DMS53 treated with DMSO at 0.1 percent for 48 hours (cell line): ENCODE measurements at regions not wholly inside any gene's neighbourhood (a gene's known extent, or its start where the extent isn't known, plus 50 kb on each side); places are given as distances from the start of the nearest gene placed in this dataset.
A peak's percentile ranks its signal among the peaks of the same experiment; 100 is the strongest.

ENCODE experiments used
- DNase-seq: peaks from one replicate; lab custom pipeline; 2025; ENCODE audit not compliant: unreplicated experiment; lab: John Stamatoyannopoulos, UW

- peak; percentile 19 for DNase-seq
Observed at GRCh38 chr2:40760071-40760666, 308.3 kb upstream of the SLC8A1 start.

GRCh38 chr2:40773291-40773690 is 321.4 kb upstream of the SLC8A1 start:
- no peak for DNase-seq

- DNase-seq: no peak
Observed at GRCh38 chr2:40783704-40784103, 331.8 kb upstream of the SLC8A1 start.

GRCh38 chr2:40786636-40787035 is 334.7 kb upstream of the SLC8A1 start:
- no peak for DNase-seq

GRCh38 chr2:40797120-40797519 is 345.2 kb upstream of the SLC8A1 start:
- DNase-seq: peak; percentile 27

GRCh38 chr2:40803900-40804299 is 352.0 kb upstream of the SLC8A1 start:
- peak; percentile 68 for DNase-seq

GRCh38 chr2:40809156-40809555 is 357.3 kb upstream of the SLC8A1 start:
- DNase-seq: no peak

- no peak for DNase-seq
Observed at GRCh38 chr2:40814616-40815015, 362.7 kb upstream of the SLC8A1 start.

GRCh38 chr2:40820319-40820718 is 368.4 kb upstream of the SLC8A1 start:
- no peak for DNase-seq

GRCh38 chr2:40823478-40823877 is 371.6 kb upstream of the SLC8A1 start:
- DNase-seq: no peak

- DNase-seq: no peak
Observed at GRCh38 chr2:40824278-40824677, 372.4 kb upstream of the SLC8A1 start.

GRCh38 chr2:40827392-40827791 is 375.5 kb upstream of the SLC8A1 start:
- peak; percentile 67 for DNase-seq

- no peak for DNase-seq
Observed at GRCh38 chr2:40831321-40831873, 379.5 kb upstream of the SLC8A1 start.

GRCh38 chr2:40841856-40842255 is 390.0 kb upstream of the SLC8A1 start:
- no peak for DNase-seq

- DNase-seq: no peak
Observed at GRCh38 chr2:40844353-40845277, 392.7 kb upstream of the SLC8A1 start.

GRCh38 chr2:40851661-40852060 is 399.8 kb upstream of the SLC8A1 start:
- no peak for DNase-seq

GRCh38 chr2:40859617-40860016 is 407.7 kb upstream of the SLC8A1 start:
- no peak for DNase-seq

- no peak for DNase-seq
Observed at GRCh38 chr2:40867829-40868228, 415.9 kb upstream of the SLC8A1 start.

GRCh38 chr2:40872580-40872979 is 420.7 kb upstream of the SLC8A1 start:
- peak; percentile 3 for DNase-seq

- DNase-seq: no peak
Observed at GRCh38 chr2:40874380-40874779, 422.5 kb upstream of the SLC8A1 start.

- DNase-seq: no peak
Observed at GRCh38 chr2:40877734-40878288, 425.9 kb upstream of the SLC8A1 start.

- DNase-seq: no peak
Observed at GRCh38 chr2:40879305-40879704, 427.4 kb upstream of the SLC8A1 start.
